ENCODE measurements at regions not wholly inside any gene's neighbourhood (a gene's known extent, or its start where the extent isn't known, plus 50 kb on each side); places are given as distances from the start of the nearest gene placed in this dataset.

GRCh38 chr1:116855191-116855619, 54.5 kb upstream of the PTGFRN start:
- H2AFZ ChIP-seq (ENCODE audit: low read length): no peak overlapping the region
- H3K9ac ChIP-seq (ENCODE audit: insufficient read depth, low read length): no peak overlapping the region
- no peak overlapping the region for H3K4me3 ChIP-seq (replicated peaks in 1 of 4; ENCODE audit: control extremely low read depth in 1 of 4, insufficient read depth in 1 of 4, low read depth in 3 of 4, low read length in 4 of 4)
- no peaks in the 10 kb centered on the region for H3K9me3 ChIP-seq (ENCODE audit: control insufficient read depth, insufficient read depth, low read depth, low read length)
- no peaks in the 10 kb centered on the region for H4K20me1 ChIP-seq (ENCODE audit: control insufficient read depth, extremely low read depth, insufficient read depth, low read length)
- H3K79me2 ChIP-seq (ENCODE audit: control insufficient read depth, insufficient read depth, low read length): no peaks in the 10 kb centered on the region
- peak overlapping the region; percentile 62 for H3K4me2 ChIP-seq (ENCODE audit: extremely low read depth, insufficient read depth, low read length)
- no peak for TF ChIP-seq EZH2 (IDR thresholded peaks at IDR 0.05; ENCODE audit: low read length, missing control alignments)
- TF ChIP-seq CTCF (conservative IDR thresholded peaks at IDR 0.05 in 1 of 2, IDR thresholded peaks at IDR 0.05 in 1 of 2; ENCODE audit: low read depth in 1 of 2, low read length in 2 of 2): no peak
- no peak overlapping the region for H3K27ac ChIP-seq (ENCODE audit: insufficient read depth, low read length)
- H3K27me3 ChIP-seq (ENCODE audit: control insufficient read depth, insufficient read depth, low read length): no peaks in the 10 kb centered on the region
- no peaks in the 10 kb centered on the region for H3K36me3 ChIP-seq (ENCODE audit: control insufficient read depth, insufficient read depth, low read length)
- peaks cover 5% of the 10 kb centered on the region for H3K4me1 ChIP-seq (ENCODE audit: control insufficient read depth, extremely low read depth, insufficient read depth, low read length)
- peak; percentile 34 to 58 for DNase-seq (ENCODE audit: low read depth in 2 of 2)

- Histone ChIP-seq H3K4me3 (replicated peaks in 1 of 4; ENCODE audit: control extremely low read depth in 1 of 4, insufficient read depth in 1 of 4, low read depth in 3 of 4, low read length in 4 of 4) (no peak overlapping the region), H3K79me2 (ENCODE audit: control insufficient read depth, insufficient read depth, low read length) (no peaks in the 10 kb centered on the region), H3K27me3 (ENCODE audit: control insufficient read depth, insufficient read depth, low read length) (no peaks in the 10 kb centered on the region), H2AFZ (ENCODE audit: low read length) (no peak overlapping the region), H3K36me3 (ENCODE audit: control insufficient read depth, insufficient read depth, low read length) (no peaks in the 10 kb centered on the region), H3K4me2 (ENCODE audit: extremely low read depth, insufficient read depth, low read length) (peak overlapping the region; percentile 62), H3K4me1 (ENCODE audit: control insufficient read depth, extremely low read depth, insufficient read depth, low read length) (peaks cover 5% of the 10 kb centered on the region), H3K9ac (ENCODE audit: insufficient read depth, low read length) (no peak overlapping the region), H4K20me1 (ENCODE audit: control insufficient read depth, extremely low read depth, insufficient read depth, low read length) (no peaks in the 10 kb centered on the region), H3K9me3 (ENCODE audit: control insufficient read depth, insufficient read depth, low read depth, low read length) (no peaks in the 10 kb centered on the region), H3K27ac (ENCODE audit: insufficient read depth, low read length) (no peak overlapping the region)
- TF ChIP-seq CTCF (conservative IDR thresholded peaks at IDR 0.05 in 1 of 2, IDR thresholded peaks at IDR 0.05 in 1 of 2; ENCODE audit: low read depth in 1 of 2, low read length in 2 of 2): no peak
- no peak for TF ChIP-seq EZH2 (IDR thresholded peaks at IDR 0.05; ENCODE audit: low read length, missing control alignments)
- peak; percentile 82 for DNase-seq (ENCODE audit: low read depth in 2 of 2)
These were observed 53.9 kb upstream of the PTGFRN start for GRCh38 chr1:116855773-116856201.

GRCh38 chr1:116856312-116856711, 53.4 kb upstream of the PTGFRN start:
- Histone ChIP-seq H3K4me1 (ENCODE audit: control insufficient read depth, extremely low read depth, insufficient read depth, low read length) (peaks cover 5% of the 10 kb centered on the region), H3K27ac (ENCODE audit: insufficient read depth, low read length) (no peak overlapping the region), H2AFZ (ENCODE audit: low read length) (no peak overlapping the region), H3K36me3 (ENCODE audit: control insufficient read depth, insufficient read depth, low read length) (no peaks in the 10 kb centered on the region), H3K79me2 (ENCODE audit: control insufficient read depth, insufficient read depth, low read length) (no peaks in the 10 kb centered on the region), H3K9ac (ENCODE audit: insufficient read depth, low read length) (no peak overlapping the region), H3K4me2 (ENCODE audit: extremely low read depth, insufficient read depth, low read length) (no peak overlapping the region), H4K20me1 (ENCODE audit: control insufficient read depth, extremely low read depth, insufficient read depth, low read length) (no peaks in the 10 kb centered on the region), H3K9me3 (ENCODE audit: control insufficient read depth, insufficient read depth, low read depth, low read length) (no peaks in the 10 kb centered on the region), H3K4me3 (replicated peaks in 1 of 4; ENCODE audit: control extremely low read depth in 1 of 4, insufficient read depth in 1 of 4, low read depth in 3 of 4, low read length in 4 of 4) (no peak overlapping the region), H3K27me3 (ENCODE audit: control insufficient read depth, insufficient read depth, low read length) (no peaks in the 10 kb centered on the region)
- TF ChIP-seq CTCF (conservative IDR thresholded peaks at IDR 0.05 in 1 of 2, IDR thresholded peaks at IDR 0.05 in 1 of 2; ENCODE audit: low read depth in 1 of 2, low read length in 2 of 2) (no peak), EZH2 (IDR thresholded peaks at IDR 0.05; ENCODE audit: low read length, missing control alignments) (no peak)
- no peak for DNase-seq (ENCODE audit: low read depth in 2 of 2)

All from fibroblast of lung (primary cell).